ENCODE measurements at regions not wholly inside any gene's neighbourhood (a gene's known extent, or its start where the extent isn't known, plus 50 kb on each side); places are given as distances from the start of the nearest gene placed in this dataset.
"Not testable (repeated sequence)": the region's sequence is repeated elsewhere in the genome, so short reads cannot be mapped to it uniquely, and the experiment has no call there.

- H3K27me3 ChIP-seq (ENCODE audit: control insufficient read depth in 1 of 2, insufficient read depth in 2 of 2, low read length in 2 of 2); H3K36me3 ChIP-seq (ENCODE audit: control insufficient read depth in 2 of 2, insufficient read depth in 2 of 2, low read length in 2 of 2); H3K4me1 ChIP-seq (ENCODE audit: control insufficient read depth, insufficient read depth, low read length); H3K4me3 ChIP-seq (ENCODE audit: low read length in 2 of 2); H3K9ac ChIP-seq (ENCODE audit: low read length in 2 of 2); H3K9me3 ChIP-seq (ENCODE audit: control insufficient read depth in 2 of 2, low read length in 2 of 2); H3K27ac ChIP-seq (ENCODE audit: low read length): not testable (repeated sequence)
Measured at GRCh38 chr3:104043001-104043543, 1323.6 kb upstream of the ALCAM start.

DNA sequence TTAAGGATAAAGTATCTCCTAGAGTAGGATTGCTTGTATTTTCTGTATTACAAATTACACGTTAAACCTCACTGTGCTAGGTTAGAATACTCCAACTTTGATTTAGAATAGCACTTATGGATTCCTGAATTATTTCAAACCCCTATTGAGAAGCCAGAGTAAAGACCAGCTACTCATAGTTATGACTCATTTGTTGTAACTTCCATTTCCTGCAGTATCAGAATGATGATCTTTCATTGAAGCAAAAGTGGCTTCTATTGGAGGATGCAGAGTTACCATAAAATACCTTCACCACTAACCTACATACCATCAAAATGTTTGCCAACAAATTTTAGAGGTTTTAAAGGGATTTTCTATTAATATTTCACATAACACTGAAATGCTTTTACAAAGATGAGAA is 1322.7 kb upstream of the ALCAM start:
- H3K4me1 ChIP-seq (ENCODE audit: control insufficient read depth, insufficient read depth, low read length) = no peaks in the 10 kb centered on the region
- no peak overlapping the region for H3K27ac ChIP-seq (ENCODE audit: low read length)
- no peaks in the 10 kb centered on the region for H3K36me3 ChIP-seq (ENCODE audit: control insufficient read depth in 2 of 2, insufficient read depth in 2 of 2, low read length in 2 of 2)
- H3K27me3 ChIP-seq (ENCODE audit: control insufficient read depth in 1 of 2, insufficient read depth in 2 of 2, low read length in 2 of 2) = no peaks in the 10 kb centered on the region
- H3K4me3 ChIP-seq (ENCODE audit: low read length in 2 of 2) = no peak overlapping the region
- H3K9me3 ChIP-seq (ENCODE audit: control insufficient read depth in 2 of 2, low read length in 2 of 2) = no peaks in the 10 kb centered on the region
- no peak overlapping the region for H3K9ac ChIP-seq (ENCODE audit: low read length in 2 of 2)

DNA sequence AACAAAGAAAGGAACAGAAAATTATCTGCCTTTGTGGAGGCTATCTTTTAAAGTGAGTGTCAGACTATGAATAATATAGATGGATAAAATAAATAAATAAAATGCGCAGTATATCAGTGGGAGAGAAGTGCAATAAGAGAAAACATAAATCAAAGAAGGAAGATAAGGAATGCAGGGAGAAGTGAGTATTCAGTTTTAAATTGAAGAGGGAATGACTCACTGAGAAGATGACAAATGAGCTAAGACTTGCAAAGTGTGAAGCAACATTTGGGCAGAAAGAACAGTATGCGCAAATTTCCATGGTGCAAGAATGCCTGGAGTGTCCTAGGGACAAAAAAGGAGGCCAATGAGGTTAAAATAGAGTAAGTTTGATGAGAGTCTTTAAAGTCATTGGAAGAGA is 1300.1 kb upstream of the ALCAM start:
- H3K4me1 ChIP-seq (ENCODE audit: control insufficient read depth, insufficient read depth, low read length) = no peaks in the 10 kb centered on the region
- no peak overlapping the region for H3K27ac ChIP-seq (ENCODE audit: low read length)
- H3K9ac ChIP-seq (ENCODE audit: low read length in 2 of 2) = no peak overlapping the region
- H3K36me3 ChIP-seq (ENCODE audit: control insufficient read depth in 2 of 2, insufficient read depth in 2 of 2, low read length in 2 of 2) = no peaks in the 10 kb centered on the region
- H3K27me3 ChIP-seq (ENCODE audit: control insufficient read depth in 1 of 2, insufficient read depth in 2 of 2, low read length in 2 of 2) = no peaks in the 10 kb centered on the region
- H3K9me3 ChIP-seq (ENCODE audit: control insufficient read depth in 2 of 2, low read length in 2 of 2) = no peaks in the 10 kb centered on the region
- H3K4me3 ChIP-seq (ENCODE audit: low read length in 2 of 2) = no peak overlapping the region

DNA sequence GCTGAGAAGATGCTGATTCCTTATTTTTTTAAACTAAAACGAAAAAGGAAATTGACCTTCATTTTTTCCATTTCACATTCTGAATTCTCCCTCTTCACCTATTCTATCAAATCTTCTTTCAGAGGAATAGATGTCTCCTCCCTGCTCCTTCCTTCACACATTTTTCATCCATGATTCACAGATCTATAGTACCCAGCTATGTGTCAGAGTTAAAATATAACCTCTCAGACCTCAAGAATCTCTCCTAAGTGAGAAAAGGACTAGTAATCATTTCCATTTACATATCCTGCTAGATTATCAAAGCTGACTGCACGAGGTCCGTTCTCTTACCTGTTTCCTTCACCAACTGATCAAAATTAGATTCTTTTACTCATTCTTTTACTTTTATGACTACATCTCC is 1297.6 kb upstream of the ALCAM start:
- Histone ChIP-seq H3K36me3 (ENCODE audit: control insufficient read depth in 2 of 2, insufficient read depth in 2 of 2, low read length in 2 of 2) (no peaks in the 10 kb centered on the region), H3K27ac (ENCODE audit: low read length) (no peak overlapping the region), H3K9ac (ENCODE audit: low read length in 2 of 2) (no peak overlapping the region), H3K9me3 (ENCODE audit: control insufficient read depth in 2 of 2, low read length in 2 of 2) (no peaks in the 10 kb centered on the region), H3K4me1 (ENCODE audit: control insufficient read depth, insufficient read depth, low read length) (no peaks in the 10 kb centered on the region), H3K27me3 (ENCODE audit: control insufficient read depth in 1 of 2, insufficient read depth in 2 of 2, low read length in 2 of 2) (no peaks in the 10 kb centered on the region), H3K4me3 (ENCODE audit: low read length in 2 of 2) (no peak overlapping the region)

DNA sequence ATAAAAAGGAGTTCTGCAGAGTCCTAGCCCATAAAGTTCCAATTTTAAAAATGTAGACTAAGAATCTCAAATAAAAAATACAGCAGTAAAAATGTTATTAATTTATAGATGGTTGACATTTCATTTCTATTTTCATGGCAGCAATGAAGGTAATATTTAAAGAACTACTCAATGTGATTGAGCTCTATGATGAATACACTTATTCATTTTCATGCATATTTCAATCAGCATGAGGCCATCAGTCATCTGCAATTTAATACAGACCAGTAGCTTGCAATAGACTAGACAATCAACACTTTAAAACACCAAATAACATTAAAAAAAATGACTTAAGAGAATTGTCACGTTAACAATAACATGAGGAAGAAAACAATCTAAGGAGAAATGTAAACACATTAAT is 1295.8 kb upstream of the ALCAM start:
- H3K4me1 ChIP-seq (ENCODE audit: control insufficient read depth, insufficient read depth, low read length) = no peaks in the 10 kb centered on the region
- no peak overlapping the region for H3K9ac ChIP-seq (ENCODE audit: low read length in 2 of 2)
- H3K9me3 ChIP-seq (ENCODE audit: control insufficient read depth in 2 of 2, low read length in 2 of 2) = peaks cover 0 to 2% of the 10 kb centered on the region in 2 donors
- no peaks in the 10 kb centered on the region for H3K27me3 ChIP-seq (ENCODE audit: control insufficient read depth in 1 of 2, insufficient read depth in 2 of 2, low read length in 2 of 2)
- H3K36me3 ChIP-seq (ENCODE audit: control insufficient read depth in 2 of 2, insufficient read depth in 2 of 2, low read length in 2 of 2) = no peaks in the 10 kb centered on the region
- no peak overlapping the region for H3K4me3 ChIP-seq (ENCODE audit: low read length in 2 of 2)
- no peak overlapping the region for H3K27ac ChIP-seq (ENCODE audit: low read length)

GRCh38 chr3:104080088-104080626 is 1286.6 kb upstream of the ALCAM start:
- Histone ChIP-seq H3K9me3 (ENCODE audit: control insufficient read depth in 2 of 2, low read length in 2 of 2) (no peaks in the 10 kb centered on the region), H3K36me3 (ENCODE audit: control insufficient read depth in 2 of 2, insufficient read depth in 2 of 2, low read length in 2 of 2) (no peaks in the 10 kb centered on the region), H3K27me3 (ENCODE audit: control insufficient read depth in 1 of 2, insufficient read depth in 2 of 2, low read length in 2 of 2) (no peaks in the 10 kb centered on the region), H3K4me1 (ENCODE audit: control insufficient read depth, insufficient read depth, low read length) (no peaks in the 10 kb centered on the region), H3K4me3 (ENCODE audit: low read length in 2 of 2) (no peak overlapping the region), H3K27ac (ENCODE audit: low read length) (no peak overlapping the region), H3K9ac (ENCODE audit: low read length in 2 of 2) (no peak overlapping the region)

DNA sequence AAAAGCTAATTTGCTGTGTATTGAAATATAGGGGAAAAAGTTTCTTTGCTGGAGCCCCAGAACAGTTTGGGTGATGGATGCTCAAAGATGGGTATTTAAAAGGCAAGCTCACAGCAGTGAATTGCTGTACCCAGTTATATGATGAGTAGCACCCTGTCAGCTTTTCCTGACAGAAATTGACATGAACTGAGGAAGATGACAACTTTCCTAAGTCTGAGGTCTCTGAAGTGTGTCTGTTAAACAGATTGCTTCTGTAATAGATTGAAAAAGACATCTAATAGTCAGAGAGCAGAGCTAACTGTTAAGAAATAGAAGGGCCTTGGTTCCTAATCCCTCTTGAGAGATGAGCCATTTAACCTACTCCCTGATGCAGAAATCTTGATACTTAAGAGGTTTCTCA is 1278.0 kb upstream of the ALCAM start:
- no peaks in the 10 kb centered on the region for H3K36me3 ChIP-seq (ENCODE audit: control insufficient read depth in 2 of 2, insufficient read depth in 2 of 2, low read length in 2 of 2)
- H3K27ac ChIP-seq (ENCODE audit: low read length) = no peak overlapping the region
- no peak overlapping the region for H3K4me3 ChIP-seq (ENCODE audit: low read length in 2 of 2)
- peaks cover 0 to 3% of the 10 kb centered on the region in 2 donors for H3K9me3 ChIP-seq (ENCODE audit: control insufficient read depth in 2 of 2, low read length in 2 of 2)
- H3K9ac ChIP-seq (ENCODE audit: low read length in 2 of 2) = no peak overlapping the region
- H3K4me1 ChIP-seq (ENCODE audit: control insufficient read depth, insufficient read depth, low read length) = no peaks in the 10 kb centered on the region
- H3K27me3 ChIP-seq (ENCODE audit: control insufficient read depth in 1 of 2, insufficient read depth in 2 of 2, low read length in 2 of 2) = no peaks in the 10 kb centered on the region

DNA sequence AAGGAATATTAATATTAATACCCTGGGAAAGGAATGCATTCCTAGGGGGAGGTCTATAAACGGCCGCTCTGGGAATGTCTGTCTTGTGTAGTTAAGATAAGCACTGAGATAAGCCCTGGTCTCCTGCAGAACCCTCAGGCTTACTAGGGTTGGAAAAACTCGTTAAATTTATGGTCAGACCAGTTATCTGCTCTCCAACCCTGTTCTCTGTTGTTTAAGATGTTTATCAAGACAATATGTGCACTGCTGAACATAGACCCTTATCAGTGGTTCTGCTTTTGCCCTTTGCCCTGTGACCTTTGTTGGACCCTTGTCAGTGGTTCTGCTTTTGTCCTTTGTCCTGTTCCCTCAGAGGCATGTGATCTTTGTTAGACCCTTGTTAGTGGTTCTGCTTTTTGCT is 1276.7 kb upstream of the ALCAM start:
- H3K27ac ChIP-seq (ENCODE audit: low read length); H3K36me3 ChIP-seq (ENCODE audit: control insufficient read depth in 2 of 2, insufficient read depth in 2 of 2, low read length in 2 of 2); H3K4me1 ChIP-seq (ENCODE audit: control insufficient read depth, insufficient read depth, low read length); H3K27me3 ChIP-seq (ENCODE audit: control insufficient read depth in 1 of 2, insufficient read depth in 2 of 2, low read length in 2 of 2); H3K9me3 ChIP-seq (ENCODE audit: control insufficient read depth in 2 of 2, low read length in 2 of 2); H3K4me3 ChIP-seq (ENCODE audit: low read length in 2 of 2); H3K9ac ChIP-seq (ENCODE audit: low read length in 2 of 2): not testable (repeated sequence)

- no peak overlapping the region for H3K9ac ChIP-seq (ENCODE audit: low read length in 2 of 2)
- peaks cover 0 to 3% of the 10 kb centered on the region in 2 donors for H3K9me3 ChIP-seq (ENCODE audit: control insufficient read depth in 2 of 2, low read length in 2 of 2)
- no peaks in the 10 kb centered on the region for H3K27me3 ChIP-seq (ENCODE audit: control insufficient read depth in 1 of 2, insufficient read depth in 2 of 2, low read length in 2 of 2)
- no peaks in the 10 kb centered on the region for H3K4me1 ChIP-seq (ENCODE audit: control insufficient read depth, insufficient read depth, low read length)
- H3K27ac ChIP-seq (ENCODE audit: low read length) = no peak overlapping the region
- H3K4me3 ChIP-seq (ENCODE audit: low read length in 2 of 2) = no peak overlapping the region
- no peaks in the 10 kb centered on the region for H3K36me3 ChIP-seq (ENCODE audit: control insufficient read depth in 2 of 2, insufficient read depth in 2 of 2, low read length in 2 of 2)
Measured at GRCh38 chr3:104101736-104102135, 1265.0 kb upstream of the ALCAM start.

DNA sequence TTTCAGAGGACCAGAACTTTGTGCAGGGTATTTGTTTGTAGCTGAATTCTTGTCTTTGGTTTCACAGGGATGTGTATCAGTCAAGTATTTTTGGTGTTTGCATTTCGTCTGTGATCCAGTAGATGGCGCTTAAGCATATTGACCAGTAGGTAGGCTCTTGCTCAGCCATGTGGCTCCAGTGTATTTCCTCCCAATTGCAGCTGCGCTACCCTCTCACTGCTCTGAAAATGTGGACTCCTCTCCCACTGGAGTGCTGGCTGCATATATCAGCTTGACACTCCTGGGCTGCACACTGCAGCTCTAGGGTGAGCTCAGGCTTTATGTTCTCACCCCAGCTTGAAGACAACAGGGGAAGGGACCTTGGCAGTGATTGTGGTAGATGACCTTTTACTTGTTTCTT is 1264.3 kb upstream of the ALCAM start:
- Histone ChIP-seq H3K4me1 (ENCODE audit: control insufficient read depth, insufficient read depth, low read length) (no peaks in the 10 kb centered on the region), H3K36me3 (ENCODE audit: control insufficient read depth in 2 of 2, insufficient read depth in 2 of 2, low read length in 2 of 2) (no peaks in the 10 kb centered on the region), H3K9me3 (ENCODE audit: control insufficient read depth in 2 of 2, low read length in 2 of 2) (peaks cover 0 to 3% of the 10 kb centered on the region in 2 donors)

DNA sequence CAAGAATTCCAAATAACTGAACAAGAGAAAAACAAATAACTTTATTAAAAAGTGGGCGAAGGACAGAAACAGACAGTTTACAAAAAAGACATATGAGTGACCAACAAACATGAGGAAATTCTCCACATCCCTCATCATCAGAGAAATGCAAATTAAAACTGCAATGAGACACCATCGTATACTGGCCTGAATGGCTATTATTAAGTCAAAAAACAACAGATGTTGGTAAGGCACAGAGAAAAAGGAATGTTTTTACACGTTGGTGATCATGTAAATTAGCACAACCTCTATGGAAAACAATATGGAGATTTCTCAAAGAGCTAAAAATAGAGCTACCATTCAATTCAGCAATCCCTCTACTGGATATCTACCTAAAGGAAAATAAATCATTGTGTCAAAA is 1260.4 kb upstream of the ALCAM start:
- H3K27me3 ChIP-seq (ENCODE audit: control insufficient read depth in 1 of 2, insufficient read depth in 2 of 2, low read length in 2 of 2) = no peaks in the 10 kb centered on the region
- H3K9ac ChIP-seq (ENCODE audit: low read length in 2 of 2) = no peak overlapping the region
- H3K36me3 ChIP-seq (ENCODE audit: control insufficient read depth in 2 of 2, insufficient read depth in 2 of 2, low read length in 2 of 2) = no peaks in the 10 kb centered on the region
- no peak overlapping the region for H3K4me3 ChIP-seq (ENCODE audit: low read length in 2 of 2)
- no peak overlapping the region for H3K27ac ChIP-seq (ENCODE audit: low read length)
- no peaks in the 10 kb centered on the region for H3K4me1 ChIP-seq (ENCODE audit: control insufficient read depth, insufficient read depth, low read length)
- H3K9me3 ChIP-seq (ENCODE audit: control insufficient read depth in 2 of 2, low read length in 2 of 2) = no peaks in the 10 kb centered on the region

More for the DNA sequence above, 1264.3 kb upstream of the ALCAM start:
- H3K4me3 ChIP-seq (ENCODE audit: low read length in 2 of 2) = no peak overlapping the region
- no peak overlapping the region for H3K9ac ChIP-seq (ENCODE audit: low read length in 2 of 2)
- no peaks in the 10 kb centered on the region for H3K27me3 ChIP-seq (ENCODE audit: control insufficient read depth in 1 of 2, insufficient read depth in 2 of 2, low read length in 2 of 2)
- no peak overlapping the region for H3K27ac ChIP-seq (ENCODE audit: low read length)
